H9 (cell line): ENCODE measurements at regions not wholly inside any gene's neighbourhood (a gene's known extent, or its start where the extent isn't known, plus 50 kb on each side); places are given as distances from the start of the nearest gene placed in this dataset.

ENCODE experiments used
- DNase-seq: peaks from one replicate; pipeline ENCODE4 v3.0.0-alpha.2; 2017
- H2AFZ ChIP-seq: one replicate; pipeline ENCODE4 v1.6.1; 2013; ENCODE audit warnings: mild to moderate bottlenecking, low read length, control low read depth, moderate library complexity
- H2AK5ac ChIP-seq: 2 replicates; pipeline ENCODE4 v1.6.1; 2013; ENCODE audit warnings: low read length, control low read depth, mixed read lengths; ENCODE audit not compliant: insufficient read length
- H2BK120ac ChIP-seq: one replicate; pipeline ENCODE4 v1.6.1; 2013; ENCODE audit warnings: low read depth, mild to moderate bottlenecking, low read length, control low read depth, inconsistent platforms; ENCODE audit not compliant: poor library complexity, severe bottlenecking
- H2BK12ac ChIP-seq: 2 replicates; pipeline ENCODE4 v1.6.1; 2013; ENCODE audit warnings: low read length, control low read depth, mixed read lengths, low read depth; ENCODE audit not compliant: insufficient read length
- H2BK15ac ChIP-seq: 2 replicates; pipeline ENCODE4 v1.6.1; 2013; ENCODE audit warnings: low read depth, low read length, control low read depth
- H2BK20ac ChIP-seq: one replicate; pipeline ENCODE4 v1.6.1; 2013; ENCODE audit warnings: low read depth, mild to moderate bottlenecking, low read length, control low read depth, inconsistent platforms; ENCODE audit not compliant: poor library complexity, severe bottlenecking
- H2BK5ac ChIP-seq: 2 replicates; pipeline ENCODE4 v1.6.1; 2013; ENCODE audit warnings: low read length, control low read depth, mixed read lengths; ENCODE audit not compliant: insufficient read length
- H3K14ac ChIP-seq: 2 replicates; pipeline ENCODE4 v1.6.1; 2013; ENCODE audit warnings: low read length, control low read depth; ENCODE audit not compliant: insufficient read depth
- H3K18ac ChIP-seq: 2 replicates; pipeline ENCODE4 v1.6.1; 2013; ENCODE audit warnings: low read depth, mild to moderate bottlenecking, mixed read lengths, low read length, control low read depth; ENCODE audit not compliant: insufficient read length
- H3K23ac ChIP-seq: 2 replicates; pipeline ENCODE4 v1.6.1; 2013; ENCODE audit warnings: low read length, control low read depth, mixed read lengths, low read depth; ENCODE audit not compliant: insufficient read length
- H3K23me2 ChIP-seq: 2 replicates; pipeline ENCODE4 v1.6.1; 2013; ENCODE audit warnings: low read depth, mild to moderate bottlenecking, mixed read lengths, low read length, control low read depth; ENCODE audit not compliant: insufficient read length, poor library complexity, severe bottlenecking
- H3K27ac ChIP-seq: 2 replicates; pipeline ENCODE4 v1.5.1; 2013; ENCODE audit warnings: low read length, control low read depth, mixed read lengths, low read depth; ENCODE audit not compliant: insufficient read length
- H3K27me3 ChIP-seq: 2 replicates; pipeline ENCODE4 v1.6.1; 2013; ENCODE audit warnings: low read length, control low read depth, inconsistent platforms; ENCODE audit not compliant: insufficient read depth
- H3K4ac ChIP-seq: 2 replicates; pipeline ENCODE4 v1.6.1; 2013; ENCODE audit warnings: low read depth, mild to moderate bottlenecking, control low read depth, inconsistent platforms, low read length, moderate library complexity
- H3K4me1 ChIP-seq: 2 replicates; pipeline ENCODE4 v1.6.1; 2013; ENCODE audit warnings: low read length, control low read depth, inconsistent platforms; ENCODE audit not compliant: insufficient read depth
- H3K4me2 ChIP-seq: 2 replicates; pipeline ENCODE4 v1.6.1; 2013; ENCODE audit warnings: low read length, control low read depth, mixed read lengths; ENCODE audit not compliant: insufficient read length, insufficient read depth
- H3K56ac ChIP-seq: 2 replicates; pipeline ENCODE4 v1.6.1; 2013; ENCODE audit warnings: low read depth, mild to moderate bottlenecking, mixed read lengths, low read length, control low read depth; ENCODE audit not compliant: insufficient read length
- H3K79me1 ChIP-seq: 2 replicates; pipeline ENCODE4 v1.6.1; 2013; ENCODE audit warnings: low read depth, mild to moderate bottlenecking, moderate library complexity, low read length, control low read depth, inconsistent platforms; ENCODE audit not compliant: insufficient read depth, poor library complexity, severe bottlenecking
- H3K79me2 ChIP-seq: 2 replicates; pipeline ENCODE4 v1.6.1; 2013; ENCODE audit warnings: low read length, control low read depth, inconsistent platforms; ENCODE audit not compliant: insufficient read depth
- H3K9ac ChIP-seq: 2 replicates; pipeline ENCODE4 v1.6.1; 2013; ENCODE audit warnings: low read length, control low read depth, mixed read lengths; ENCODE audit not compliant: insufficient read length; ENCODE audit errors: extremely low read depth
- H3K9me3 ChIP-seq: one replicate; pipeline ENCODE4 v1.6.1; 2013; ENCODE audit warnings: low read depth, low read length, inconsistent platforms; ENCODE audit not compliant: control insufficient read depth
- H3T11ph ChIP-seq: one replicate; pipeline ENCODE4 v1.6.1; 2013; ENCODE audit warnings: mild to moderate bottlenecking, low read length, control low read depth, inconsistent platforms
- H4K20me1 ChIP-seq: one replicate; pipeline ENCODE4 v1.6.1; 2013; ENCODE audit not compliant: control insufficient read depth, insufficient read length, insufficient read depth
- H4K5ac ChIP-seq: 2 replicates; pipeline ENCODE4 v1.6.1; 2013; ENCODE audit warnings: low read depth, mild to moderate bottlenecking, mixed read lengths, low read length, control low read depth; ENCODE audit not compliant: insufficient read length
- H4K8ac ChIP-seq: replicated peaks from 2 replicates; pipeline ENCODE4 v1.6.1; 2013; ENCODE audit warnings: low read length, control low read depth, mixed read lengths, low read depth; ENCODE audit not compliant: insufficient read length
- H4K91ac ChIP-seq: 2 replicates; pipeline ENCODE4 v1.6.1; 2013; ENCODE audit warnings: low read depth, mild to moderate bottlenecking, moderate library complexity, mixed read lengths, low read length, control low read depth; ENCODE audit not compliant: insufficient read length
- H3K27ac Mint-ChIP-seq, 3 experiments: 2 replicates in 2 of 3; 3 replicates in 1 of 3; pipeline ENCODE4 v1.8.0; 2020 to 2021; ENCODE audit warnings: mixed read lengths in 3 of 3, mild to moderate bottlenecking in 1 of 3, moderate library complexity in 1 of 3
- H3K27me3 Mint-ChIP-seq: 2 replicates; pipeline ENCODE4 v1.8.0; 2021; ENCODE audit warnings: low read depth, mild to moderate bottlenecking, moderate library complexity, mixed read lengths
- H3K36me3 Mint-ChIP-seq, 3 experiments: 2 replicates in 2 of 3; 3 replicates in 1 of 3; pipeline ENCODE4 v1.8.0; 2020 to 2021; ENCODE audit warnings: low read depth in 3 of 3, mixed read lengths in 3 of 3; ENCODE audit not compliant: insufficient read depth in 1 of 3
- H3K4me1 Mint-ChIP-seq, 2 experiments: 2 replicates each; pipeline ENCODE4 v1.8.0; 2020; ENCODE audit warnings: mixed read lengths in 2 of 2
- H3K4me3 Mint-ChIP-seq, 2 experiments: 2 replicates in 1 of 2; 3 replicates in 1 of 2; pipeline ENCODE4 v1.8.0; 2020 to 2021; ENCODE audit warnings: mild to moderate bottlenecking in 2 of 2, mixed read lengths in 2 of 2, moderate library complexity in 1 of 2
- H3K9me3 Mint-ChIP-seq, 2 experiments: 2 replicates in 1 of 2; 3 replicates in 1 of 2; pipeline ENCODE4 v1.8.0; 2020; ENCODE audit warnings: mild to moderate bottlenecking in 2 of 2, mixed read lengths in 2 of 2, moderate library complexity in 1 of 2
- WGBS: extraction: QIAGEN DNeasy Blood & Tissue Kit; methylation state at CpG from one replicate; pipeline ENCODE4 v1.1.7; 2013; ENCODE audit warnings: missing lambda C conversion rate, low lambda C conversion rate, mixed read lengths; ENCODE audit not compliant: insufficient read length; ENCODE audit errors: extremely low coverage; 5-methylcytosine and 5-hydroxymethylcytosine counted together
- TF ChIP-seq, protein P1 (sequence below): fragments of 200-600 bp; sonication (generic); conservative IDR thresholded peaks from 3 replicates; pipeline ENCODE4 v1.8.0; 2021; ENCODE audit warnings: antibody characterized with exemption, mild to moderate bottlenecking

DNA sequence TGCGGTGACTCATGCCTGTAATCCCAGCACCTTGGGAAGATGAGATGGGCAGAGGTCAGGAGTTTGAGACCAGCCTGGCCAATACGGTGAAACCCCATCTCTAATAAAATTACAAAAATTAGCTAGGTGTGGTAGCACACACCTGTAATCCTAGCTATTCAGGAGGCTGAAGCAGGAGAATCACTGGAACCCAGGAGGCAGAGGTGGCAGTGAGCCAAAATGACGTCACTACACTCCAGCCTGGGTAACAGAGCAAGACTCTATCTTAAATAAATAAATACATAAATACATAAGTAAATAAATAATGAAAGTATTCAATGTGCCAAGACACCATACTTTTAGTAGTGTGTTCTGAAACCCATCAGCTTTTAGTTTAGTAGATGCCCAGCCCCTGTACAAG, 308.1 kb upstream of the FLRT2 start:
- Histone ChIP-seq H2BK120ac (no peak overlapping the region), H2AFZ (no peak overlapping the region), H3K4me2 (no peak overlapping the region), H3K27ac (no peak overlapping the region), H3K79me1 (no peaks in the 10 kb centered on the region), H2BK12ac (no peak overlapping the region), H2BK5ac (no peak overlapping the region), H2BK20ac (no peak overlapping the region), H3K56ac (no peak overlapping the region), H4K91ac (no peak overlapping the region), H4K20me1 (no peaks in the 10 kb centered on the region), H3K14ac (no peak overlapping the region), H3K9ac (no peak overlapping the region), H4K5ac (no peak overlapping the region), H3K4ac (no peak overlapping the region), H3K9me3 (no peaks in the 10 kb centered on the region), H3T11ph (no peak overlapping the region), H3K23me2 (no peaks in the 10 kb centered on the region), H4K8ac (no peak overlapping the region), H2BK15ac (no peak overlapping the region), H3K27me3 (no peaks in the 10 kb centered on the region), H3K18ac (no peak overlapping the region), H2AK5ac (no peak overlapping the region), H3K23ac (no peak overlapping the region), H3K4me1 (peaks cover 6% of the 10 kb centered on the region), H3K79me2 (no peaks in the 10 kb centered on the region)
- H3K4me1 Mint-ChIP-seq: peaks cover 57 to 60% of the 10 kb centered on the region in 2 experiments
- H3K36me3 Mint-ChIP-seq: peaks cover 0 to 13% (median 0%) of the 10 kb centered on the region in 3 experiments; a peak in 4 of 7 replicates
- no CpG with 5 or more reads among the region's 3 CpGs for WGBS
- DNase-seq: no peak
- TF ChIP-seq, protein P1, sequence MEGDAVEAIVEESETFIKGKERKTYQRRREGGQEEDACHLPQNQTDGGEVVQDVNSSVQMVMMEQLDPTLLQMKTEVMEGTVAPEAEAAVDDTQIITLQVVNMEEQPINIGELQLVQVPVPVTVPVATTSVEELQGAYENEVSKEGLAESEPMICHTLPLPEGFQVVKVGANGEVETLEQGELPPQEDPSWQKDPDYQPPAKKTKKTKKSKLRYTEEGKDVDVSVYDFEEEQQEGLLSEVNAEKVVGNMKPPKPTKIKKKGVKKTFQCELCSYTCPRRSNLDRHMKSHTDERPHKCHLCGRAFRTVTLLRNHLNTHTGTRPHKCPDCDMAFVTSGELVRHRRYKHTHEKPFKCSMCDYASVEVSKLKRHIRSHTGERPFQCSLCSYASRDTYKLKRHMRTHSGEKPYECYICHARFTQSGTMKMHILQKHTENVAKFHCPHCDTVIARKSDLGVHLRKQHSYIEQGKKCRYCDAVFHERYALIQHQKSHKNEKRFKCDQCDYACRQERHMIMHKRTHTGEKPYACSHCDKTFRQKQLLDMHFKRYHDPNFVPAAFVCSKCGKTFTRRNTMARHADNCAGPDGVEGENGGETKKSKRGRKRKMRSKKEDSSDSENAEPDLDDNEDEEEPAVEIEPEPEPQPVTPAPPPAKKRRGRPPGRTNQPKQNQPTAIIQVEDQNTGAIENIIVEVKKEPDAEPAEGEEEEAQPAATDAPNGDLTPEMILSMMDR: no peak
- H3K27ac Mint-ChIP-seq: no peak overlapping the region
- no peak overlapping the region for H3K4me3 Mint-ChIP-seq
- H3K27me3 Mint-ChIP-seq: no peaks in the 10 kb centered on the region; the same call in 1 of the 2 replicates
- H3K9me3 Mint-ChIP-seq: peaks cover 3% of the 10 kb centered on the region in 2 experiments; a peak in 2 of 5 replicates
